ENCODE measurements at regions not wholly inside any gene's neighbourhood (a gene's known extent, or its start where the extent isn't known, plus 50 kb on each side); places are given as distances from the start of the nearest gene placed in this dataset.

DNA sequence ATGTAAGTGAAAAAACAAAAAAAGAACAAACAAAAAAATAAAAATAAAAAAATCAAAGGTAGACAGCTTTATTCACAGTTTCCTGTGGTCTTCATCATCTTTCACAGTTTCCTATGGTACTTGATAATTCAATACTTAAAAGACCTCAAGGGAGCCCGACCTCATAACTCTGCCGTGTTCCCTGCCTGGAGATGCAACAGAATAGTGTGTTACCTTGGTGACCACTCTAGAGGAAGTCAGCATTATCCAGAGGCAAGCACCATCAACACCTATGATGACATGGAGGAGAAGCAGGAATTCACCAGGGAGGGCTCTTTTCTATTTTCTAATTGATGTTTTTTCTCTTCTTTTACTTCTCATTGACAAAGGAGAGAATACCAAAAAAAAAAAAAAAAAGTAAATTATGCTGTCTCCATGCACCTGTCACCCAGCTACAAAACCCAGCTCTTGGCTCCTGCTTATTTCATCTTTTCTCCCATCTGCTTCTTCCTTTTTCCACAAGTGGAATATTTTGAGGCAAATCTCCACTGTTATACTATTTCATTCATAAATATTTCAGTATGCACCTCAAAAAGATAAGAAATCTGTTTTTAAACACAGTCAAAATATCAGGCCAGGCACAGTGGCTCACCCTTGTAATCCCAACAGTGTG, 95.8 kb upstream of the STXBP5 start:
- TF ChIP-seq, protein P1, sequence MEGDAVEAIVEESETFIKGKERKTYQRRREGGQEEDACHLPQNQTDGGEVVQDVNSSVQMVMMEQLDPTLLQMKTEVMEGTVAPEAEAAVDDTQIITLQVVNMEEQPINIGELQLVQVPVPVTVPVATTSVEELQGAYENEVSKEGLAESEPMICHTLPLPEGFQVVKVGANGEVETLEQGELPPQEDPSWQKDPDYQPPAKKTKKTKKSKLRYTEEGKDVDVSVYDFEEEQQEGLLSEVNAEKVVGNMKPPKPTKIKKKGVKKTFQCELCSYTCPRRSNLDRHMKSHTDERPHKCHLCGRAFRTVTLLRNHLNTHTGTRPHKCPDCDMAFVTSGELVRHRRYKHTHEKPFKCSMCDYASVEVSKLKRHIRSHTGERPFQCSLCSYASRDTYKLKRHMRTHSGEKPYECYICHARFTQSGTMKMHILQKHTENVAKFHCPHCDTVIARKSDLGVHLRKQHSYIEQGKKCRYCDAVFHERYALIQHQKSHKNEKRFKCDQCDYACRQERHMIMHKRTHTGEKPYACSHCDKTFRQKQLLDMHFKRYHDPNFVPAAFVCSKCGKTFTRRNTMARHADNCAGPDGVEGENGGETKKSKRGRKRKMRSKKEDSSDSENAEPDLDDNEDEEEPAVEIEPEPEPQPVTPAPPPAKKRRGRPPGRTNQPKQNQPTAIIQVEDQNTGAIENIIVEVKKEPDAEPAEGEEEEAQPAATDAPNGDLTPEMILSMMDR (IDR thresholded peaks at IDR 0.05; ENCODE audit: insufficient read depth, low read depth, low read length), result no peak
- no peak overlapping the region for H3K4me3 ChIP-seq (ENCODE audit: low read depth, low read length)
- no peak for DNase-seq (ENCODE audit: low read depth)

DNA sequence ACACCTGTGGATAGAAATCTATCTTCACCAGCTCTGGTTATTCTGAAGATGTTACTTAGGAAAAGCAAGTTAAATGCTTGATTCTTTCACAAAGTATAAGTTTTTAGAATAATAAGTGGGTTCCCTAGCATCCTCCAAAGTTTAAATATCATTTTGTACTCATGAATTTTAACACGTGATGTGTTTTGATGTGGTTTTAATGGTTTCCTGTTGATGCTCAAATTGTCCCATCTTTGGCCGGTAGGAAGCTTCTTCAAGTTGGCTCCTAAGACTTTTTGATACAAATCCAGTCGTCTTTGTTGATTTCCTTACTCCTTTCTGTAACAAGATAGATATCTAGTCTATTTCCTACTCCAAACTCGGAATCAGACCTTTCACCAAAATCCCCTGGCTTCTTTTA, 94.5 kb upstream of the STXBP5 start:
- DNase-seq (ENCODE audit: low read depth), result no peak
- TF ChIP-seq, protein P1 (IDR thresholded peaks at IDR 0.05; ENCODE audit: insufficient read depth, low read depth, low read length), result no peak
- H3K4me3 ChIP-seq (ENCODE audit: low read depth, low read length), result no peak overlapping the region

DNA sequence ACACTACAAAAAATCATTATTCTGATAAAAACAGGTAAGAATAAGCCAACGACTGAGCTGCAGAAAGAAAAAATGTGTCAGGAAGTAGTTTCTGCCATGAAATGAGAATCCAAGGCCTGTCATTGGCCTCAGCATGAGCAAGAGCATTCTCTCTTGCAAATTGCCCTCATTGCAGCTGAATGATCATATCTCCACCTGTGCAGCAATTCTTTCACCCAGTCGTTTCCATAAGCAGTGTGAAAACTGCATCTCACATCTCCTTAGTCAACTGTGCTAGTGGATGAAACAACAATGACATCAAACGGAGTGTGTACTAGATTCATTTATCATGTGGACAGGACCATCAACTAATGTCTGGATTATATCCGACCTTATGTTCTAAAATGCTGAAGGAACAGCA, 88.2 kb upstream of the STXBP5 start:
- TF ChIP-seq, protein P1 (IDR thresholded peaks at IDR 0.05; ENCODE audit: insufficient read depth, low read depth, low read length), result no peak
- no peak for DNase-seq (ENCODE audit: low read depth)
- H3K4me3 ChIP-seq (ENCODE audit: low read depth, low read length), result no peak overlapping the region

DNA sequence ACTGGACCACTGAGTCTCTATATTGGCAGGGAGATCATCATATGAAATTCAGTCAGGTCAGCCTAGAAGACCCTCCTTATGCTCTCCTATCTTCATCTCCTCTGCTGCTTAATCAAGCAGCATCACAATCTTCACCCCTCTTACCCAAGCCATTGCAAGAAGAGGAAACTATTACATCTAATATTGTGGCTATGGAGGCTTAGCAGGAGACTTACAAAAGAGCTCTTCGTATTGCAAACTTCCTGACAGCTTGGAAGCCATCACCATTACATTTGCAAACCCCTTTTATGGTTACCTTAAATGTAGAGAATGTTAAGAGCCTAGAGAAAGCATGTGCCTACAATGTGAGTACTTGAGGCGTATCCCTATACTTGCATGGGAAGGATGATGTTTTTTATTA, 87.2 kb upstream of the STXBP5 start:
- DNase-seq (ENCODE audit: low read depth), result no peak
- H3K4me3 ChIP-seq (ENCODE audit: low read depth, low read length), result no peak overlapping the region
- TF ChIP-seq, protein P1 (IDR thresholded peaks at IDR 0.05; ENCODE audit: insufficient read depth, low read depth, low read length), result no peak

DNA sequence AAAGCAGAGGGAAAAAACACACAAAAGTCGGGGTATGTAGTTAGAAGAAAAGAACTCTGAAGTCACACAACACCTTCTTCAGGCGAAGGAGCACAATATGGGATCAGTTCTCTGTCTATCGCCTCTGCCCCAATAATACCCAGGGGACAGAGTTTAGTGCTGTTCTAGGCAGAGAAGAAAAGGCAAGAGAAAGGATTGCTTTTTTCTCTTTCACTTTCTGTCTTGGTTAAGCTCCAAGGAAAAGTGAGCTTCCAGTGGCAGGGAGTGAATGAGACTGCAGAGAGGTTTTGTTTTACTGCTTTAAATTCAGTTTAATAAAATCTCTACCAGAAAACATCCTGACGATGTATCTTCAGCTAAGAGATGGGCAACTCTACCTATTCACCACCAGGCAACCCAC, 86.6 kb upstream of the STXBP5 start:
- DNase-seq (ENCODE audit: low read depth), result peak; percentile 51
- TF ChIP-seq, protein P1 (IDR thresholded peaks at IDR 0.05; ENCODE audit: insufficient read depth, low read depth, low read length), result no peak
- peak overlapping the region; percentile 28 for H3K4me3 ChIP-seq (ENCODE audit: low read depth, low read length)

DNA sequence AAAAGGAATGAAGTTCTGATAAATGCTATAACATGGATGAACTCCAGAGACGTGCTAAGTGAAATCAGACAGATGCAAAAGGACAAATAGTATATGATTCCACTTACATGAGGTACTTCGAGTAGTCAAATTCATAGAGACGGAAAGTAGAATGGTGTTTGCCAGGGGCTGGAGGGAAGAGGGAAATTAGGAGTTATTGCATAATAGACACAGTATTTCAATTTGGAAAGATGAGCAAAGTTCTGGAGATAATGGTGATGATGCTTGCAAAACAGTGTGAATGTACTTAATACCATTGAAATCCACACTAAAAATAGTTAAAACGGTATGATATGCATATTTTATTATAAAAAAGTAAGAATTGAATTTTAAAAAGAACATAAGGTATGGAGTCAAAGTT, 84.9 kb upstream of the STXBP5 start:
- TF ChIP-seq, protein P1 (IDR thresholded peaks at IDR 0.05; ENCODE audit: insufficient read depth, low read depth, low read length), result no peak
- H3K4me3 ChIP-seq (ENCODE audit: low read depth, low read length), result no peak overlapping the region
- no peak for DNase-seq (ENCODE audit: low read depth)

DNA sequence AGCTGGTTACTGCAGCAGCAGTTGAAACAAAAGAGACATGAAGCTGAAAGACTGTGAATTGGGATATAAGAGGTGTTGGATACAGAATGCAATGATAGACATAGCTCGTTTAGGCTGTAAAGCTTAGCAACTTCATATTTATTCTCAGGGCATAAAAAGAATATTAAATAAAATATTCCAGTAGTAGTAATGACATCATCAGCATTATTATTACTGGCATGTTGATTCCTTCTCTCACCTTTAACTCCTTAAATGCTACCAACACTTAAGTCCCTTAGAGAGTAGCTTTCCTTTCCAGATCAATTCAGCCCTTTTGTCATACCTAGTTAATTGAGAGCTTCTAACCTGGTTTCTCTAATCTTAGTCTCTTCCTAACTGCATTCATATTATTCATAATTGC, 81.4 kb upstream of the STXBP5 start:
- no peak overlapping the region for H3K4me3 ChIP-seq (ENCODE audit: low read depth, low read length)
- TF ChIP-seq, protein P1 (IDR thresholded peaks at IDR 0.05; ENCODE audit: insufficient read depth, low read depth, low read length), result no peak
- DNase-seq (ENCODE audit: low read depth), result no peak

All from fibroblast of villous mesenchyme (primary cell).